GM18858 (cell line): ENCODE measurements at regions not wholly inside any gene's neighbourhood (a gene's known extent, or its start where the extent isn't known, plus 50 kb on each side); places are given as distances from the start of the nearest gene placed in this dataset.

Source experiments
- ATAC-seq: cut with Tn5 transposase; IDR thresholded peaks from one replicate; pipeline ENCODE4 v1.9.1; 2021; ENCODE audit not compliant: unreplicated experiment

- no peak for ATAC-seq
Observed at GRCh38 chr2:15875969-15876705, 64.2 kb upstream of the MYCN start.

- no peak for ATAC-seq
Observed at GRCh38 chr2:15880226-15881119, 59.9 kb upstream of the MYCN start.

GRCh38 chr2:15881120-15881433 is 59.3 kb upstream of the MYCN start:
- ATAC-seq, result no peak

GRCh38 chr2:15881676-15882075 is 58.7 kb upstream of the MYCN start:
- ATAC-seq, result no peak

GRCh38 chr2:15882761-15883497 is 57.4 kb upstream of the MYCN start:
- ATAC-seq, result no peak

GRCh38 chr2:15883684-15884083 is 56.7 kb upstream of the MYCN start:
- ATAC-seq, result no peak

GRCh38 chr2:15884790-15885189 is 55.6 kb upstream of the MYCN start:
- no peak for ATAC-seq

- no peak for ATAC-seq
Observed at GRCh38 chr2:15886231-15886630, 54.1 kb upstream of the MYCN start.

GRCh38 chr2:15889442-15890123 is 50.8 kb upstream of the MYCN start:
- no peak for ATAC-seq

GRCh38 chr2:15890124-15890754 is 50.1 kb upstream of the MYCN start:
- no peak for ATAC-seq
